ENCODE measurements at regions not wholly inside any gene's neighbourhood (a gene's known extent, or its start where the extent isn't known, plus 50 kb on each side); places are given as distances from the start of the nearest gene placed in this dataset.

DNA sequence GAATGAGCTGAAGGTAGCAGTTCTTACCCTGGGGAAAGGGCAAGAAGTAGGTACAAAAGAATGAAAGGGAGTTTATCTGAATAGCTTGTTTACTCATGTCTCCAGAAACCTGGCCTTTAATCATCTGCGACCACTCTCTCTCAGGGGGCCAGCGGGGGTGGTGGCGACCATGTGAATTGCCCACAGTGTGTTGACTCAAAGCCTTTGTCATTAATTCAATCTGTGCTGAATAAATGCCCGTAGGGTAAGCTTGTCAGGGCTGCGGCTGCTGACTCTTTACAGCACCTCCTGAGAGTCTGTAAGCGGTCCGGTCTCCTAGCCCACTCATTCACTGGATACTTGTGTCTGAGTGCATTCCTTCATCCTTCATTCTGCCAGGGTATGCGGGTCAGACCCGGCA lies 874.4 kb downstream of the SLC6A15 start:
- TF ChIP-seq, protein P1, sequence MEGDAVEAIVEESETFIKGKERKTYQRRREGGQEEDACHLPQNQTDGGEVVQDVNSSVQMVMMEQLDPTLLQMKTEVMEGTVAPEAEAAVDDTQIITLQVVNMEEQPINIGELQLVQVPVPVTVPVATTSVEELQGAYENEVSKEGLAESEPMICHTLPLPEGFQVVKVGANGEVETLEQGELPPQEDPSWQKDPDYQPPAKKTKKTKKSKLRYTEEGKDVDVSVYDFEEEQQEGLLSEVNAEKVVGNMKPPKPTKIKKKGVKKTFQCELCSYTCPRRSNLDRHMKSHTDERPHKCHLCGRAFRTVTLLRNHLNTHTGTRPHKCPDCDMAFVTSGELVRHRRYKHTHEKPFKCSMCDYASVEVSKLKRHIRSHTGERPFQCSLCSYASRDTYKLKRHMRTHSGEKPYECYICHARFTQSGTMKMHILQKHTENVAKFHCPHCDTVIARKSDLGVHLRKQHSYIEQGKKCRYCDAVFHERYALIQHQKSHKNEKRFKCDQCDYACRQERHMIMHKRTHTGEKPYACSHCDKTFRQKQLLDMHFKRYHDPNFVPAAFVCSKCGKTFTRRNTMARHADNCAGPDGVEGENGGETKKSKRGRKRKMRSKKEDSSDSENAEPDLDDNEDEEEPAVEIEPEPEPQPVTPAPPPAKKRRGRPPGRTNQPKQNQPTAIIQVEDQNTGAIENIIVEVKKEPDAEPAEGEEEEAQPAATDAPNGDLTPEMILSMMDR (IDR thresholded peaks at IDR 0.05) = no peak
- TF ChIP-seq EZH2 (IDR thresholded peaks at IDR 0.05; ENCODE audit: borderline replicate concordance, insufficient read depth, low read depth, low read length, poor library complexity, severe bottlenecking) = no peak

Measured in B cell (primary cell).